H1 (cell line): ENCODE measurements at regions not wholly inside any gene's neighbourhood (a gene's known extent, or its start where the extent isn't known, plus 50 kb on each side); places are given as distances from the start of the nearest gene placed in this dataset.

Source experiments
- CTCF ChIA-PET: fragments of 300-600 bp; sonication (Branson Sonifier 250); formaldehyde crosslinking; loops from one replicate; lab custom pipeline; 2021; ENCODE audit not compliant: partially characterized antibody; lab: Charles Lee
- POLR2A ChIA-PET: fragments of 300-600 bp; sonication (Branson Sonifier 250); formaldehyde crosslinking; loops from one replicate; lab custom pipeline; 2021; ENCODE audit warnings: inconsistent platforms; ENCODE audit not compliant: partially characterized antibody; lab: Charles Lee
- DNase-seq, 2 experiments: peaks; one replicate each; pipeline versions ENCODE4 v3.0.0 to v3.0.0-alpha.2; 2010 to 2022; ENCODE audit warnings: low spot score in 2 of 2, low read depth in 1 of 2, mixed read lengths in 1 of 2
- FAIRE-seq: peaks from 2 replicates; lab custom pipeline; 2011; peaks lifted over from hg19 to GRCh38; lab: Jason Lieb, UNC
- H2AFZ ChIP-seq: 2 replicates; pipeline ENCODE4 v1.8.1; 2012; ENCODE audit warnings: low read length, inconsistent platforms
- H2AK5ac ChIP-seq: 2 replicates; pipeline ENCODE4 v1.6.1; 2013; ENCODE audit warnings: low read depth, low read length
- H2BK120ac ChIP-seq: replicated peaks from 2 replicates; pipeline ENCODE3; 2013; ENCODE audit warnings: low read depth, low read length, inconsistent platforms
- H2BK12ac ChIP-seq: 2 replicates; pipeline ENCODE4 v1.6.1; 2013; ENCODE audit warnings: low read depth, low read length
- H2BK15ac ChIP-seq: 2 replicates; pipeline ENCODE4 v1.6.1; 2013; ENCODE audit warnings: low read length
- H2BK20ac ChIP-seq: 2 replicates; pipeline ENCODE4 v1.6.1; 2013; ENCODE audit warnings: low read length
- H2BK5ac ChIP-seq: 2 replicates; pipeline ENCODE4 v1.6.1; 2013; ENCODE audit warnings: low read depth, low read length
- H3K14ac ChIP-seq: 2 replicates; pipeline ENCODE4 v1.6.1; 2013; ENCODE audit warnings: inconsistent platforms; ENCODE audit not compliant: insufficient read length
- H3K18ac ChIP-seq: 2 replicates; pipeline ENCODE4 v1.6.1; 2013; ENCODE audit warnings: low read length; ENCODE audit errors: extremely low read depth
- H3K23ac ChIP-seq: 2 replicates; pipeline ENCODE4 v1.6.1; 2013; ENCODE audit warnings: inconsistent platforms; ENCODE audit not compliant: insufficient read length
- H3K23me2 ChIP-seq: 2 replicates; pipeline ENCODE4 v1.6.1; 2013; ENCODE audit warnings: low read depth, low read length
- H3K27ac ChIP-seq: 2 replicates; pipeline ENCODE4 v1.6.1; 2011; ENCODE audit warnings: low read depth, low read length, inconsistent platforms
- H3K27me3 ChIP-seq, 4 experiments: replicated peaks in 1 of 4; 1 replicate in 1 of 4; 2 replicates in 3 of 4; pipeline versions ENCODE4 v1.6.1 to v1.8.1; 2011 to 2013; ENCODE audit warnings: low read length in 3 of 4, mild to moderate bottlenecking in 3 of 4, inconsistent platforms in 2 of 4, mixed read lengths in 2 of 4, moderate library complexity in 1 of 4; ENCODE audit not compliant: control insufficient read depth in 3 of 4, insufficient read depth in 3 of 4; ENCODE audit errors: extremely low read depth in 1 of 4
- H3K36me3 ChIP-seq, 4 experiments: 2 replicates each; pipeline versions ENCODE4 v1.6.1 to v1.8.1; 2011 to 2013; ENCODE audit warnings: mild to moderate bottlenecking in 4 of 4, low read length in 3 of 4, moderate library complexity in 2 of 4, control low read depth in 1 of 4, inconsistent platforms in 1 of 4; ENCODE audit not compliant: insufficient read depth in 4 of 4, control insufficient read depth in 2 of 4
- H3K4ac ChIP-seq: replicated peaks from 2 replicates; pipeline ENCODE3; 2013; ENCODE audit warnings: low read length, low read depth, mixed read lengths, inconsistent platforms; ENCODE audit not compliant: insufficient read length
- H3K4me1 ChIP-seq, 4 experiments: replicated peaks in 1 of 4; 1 replicate in 1 of 4; 2 replicates in 3 of 4; pipeline versions ENCODE4 v1.6.1 to v1.8.1; 2011 to 2013; ENCODE audit warnings: low read length in 3 of 4, inconsistent platforms in 2 of 4, mixed read lengths in 1 of 4; ENCODE audit not compliant: insufficient read depth in 4 of 4, control insufficient read depth in 3 of 4
- H3K4me2 ChIP-seq, 2 experiments: 2 replicates each; pipeline versions ENCODE4 v1.6.1 to v1.8.1; 2011 to 2013; ENCODE audit warnings: low read depth in 2 of 2, low read length in 2 of 2, control low read depth in 1 of 2, inconsistent platforms in 1 of 2, mild to moderate bottlenecking in 1 of 2; ENCODE audit not compliant: insufficient read depth in 1 of 2
- H3K4me3 ChIP-seq, 4 experiments: fragments of 200-600, 300-600 bp in 1 of 4; sonication (generic), shearing (Covaris generic), sonication (Bioruptor Twin) in 1 of 4; 2 replicates each; pipeline versions ENCODE4 v1.5.1 to v1.8.1; 2011 to 2016; ENCODE audit warnings: low read length in 4 of 4, low read depth in 3 of 4, control low read depth in 2 of 4, inconsistent platforms in 2 of 4, mild to moderate bottlenecking in 2 of 4, mixed read lengths in 1 of 4, moderate library complexity in 1 of 4; ENCODE audit not compliant: insufficient read depth in 2 of 4; ENCODE audit errors: extremely low read depth in 1 of 4
- H3K56ac ChIP-seq: replicated peaks from 2 replicates; pipeline ENCODE3; 2013; ENCODE audit warnings: low read depth, mild to moderate bottlenecking, mixed read lengths, low read length, inconsistent platforms; ENCODE audit not compliant: insufficient read length
- H3K79me1 ChIP-seq: 2 replicates; pipeline ENCODE4 v1.6.1; 2013; ENCODE audit warnings: low read depth, low read length, control low read depth
- H3K79me2 ChIP-seq, 2 experiments: 2 replicates each; pipeline versions ENCODE4 v1.6.1 to v1.8.1; 2012 to 2013; ENCODE audit warnings: low read length in 2 of 2, mild to moderate bottlenecking in 2 of 2, inconsistent platforms in 1 of 2; ENCODE audit not compliant: insufficient read depth in 2 of 2, control insufficient read depth in 1 of 2
- H3K9ac ChIP-seq, 4 experiments: replicated peaks in 1 of 4; 1 replicate in 1 of 4; 2 replicates in 3 of 4; pipeline versions ENCODE4 v1.6.1 to v1.8.1; 2011 to 2013; ENCODE audit warnings: low read depth in 3 of 4, low read length in 3 of 4, control low read depth in 2 of 4, mild to moderate bottlenecking in 2 of 4, moderate library complexity in 2 of 4, inconsistent platforms in 1 of 4; ENCODE audit errors: extremely low read depth in 1 of 4
- H3K9me3 ChIP-seq, 2 experiments: 2 replicates each; pipeline versions ENCODE4 v1.6.1 to v1.8.1; 2012 to 2013; ENCODE audit warnings: mild to moderate bottlenecking in 2 of 2, moderate library complexity in 2 of 2, control low read depth in 1 of 2, inconsistent platforms in 1 of 2, low read depth in 1 of 2, low read length in 1 of 2, mixed read lengths in 1 of 2; ENCODE audit not compliant: insufficient read depth in 2 of 2
- H4K20me1 ChIP-seq, 2 experiments: replicated peaks in 1 of 2; 2 replicates each; pipeline versions ENCODE3 to v1.8.1; 2011 to 2013; ENCODE audit warnings: inconsistent platforms in 2 of 2, low read length in 2 of 2, mild to moderate bottlenecking in 1 of 2; ENCODE audit not compliant: insufficient read depth in 2 of 2, control insufficient read depth in 1 of 2
- H4K5ac ChIP-seq: 2 replicates; pipeline ENCODE4 v1.6.1; 2013; ENCODE audit warnings: low read length, low read depth, mixed read lengths, inconsistent platforms; ENCODE audit not compliant: insufficient read length
- H4K8ac ChIP-seq: 2 replicates; pipeline ENCODE4 v1.8.0; 2013; ENCODE audit warnings: mild to moderate bottlenecking, moderate library complexity, low read length, inconsistent platforms; ENCODE audit not compliant: insufficient read depth; ENCODE audit errors: extremely low read depth
- H4K91ac ChIP-seq: replicated peaks from 2 replicates; pipeline ENCODE3; 2013; ENCODE audit warnings: low read length, mixed read lengths, inconsistent platforms; ENCODE audit not compliant: insufficient read length
- ATF3 ChIP-seq: IDR thresholded peaks from 2 replicates; pipeline ENCODE4 v1.6.1; 2011; ENCODE audit warnings: low read depth, mild to moderate bottlenecking, low read length; ENCODE audit not compliant: insufficient read depth
- BCL11A ChIP-seq, 2 experiments: IDR thresholded peaks; one replicate each; pipeline ENCODE4 v1.6.1; 2011; ENCODE audit warnings: low read depth in 2 of 2, low read length in 2 of 2, mild to moderate bottlenecking in 2 of 2
- CHD1 ChIP-seq: IDR thresholded peaks from 2 replicates; pipeline ENCODE4 v1.6.1; 2012; ENCODE audit warnings: low read depth, low read length, improper control_type of control experiment
- CHD2 ChIP-seq: IDR thresholded peaks from 2 replicates; pipeline ENCODE4 v1.6.1; 2012; ENCODE audit warnings: low read length, improper control_type of control experiment
- CREB1 ChIP-seq: IDR thresholded peaks from 2 replicates; pipeline ENCODE4 v1.6.1; 2012; ENCODE audit warnings: inconsistent platforms
- EZH2 ChIP-seq: fragments of 200-600 bp; sonication (generic); IDR thresholded peaks from 2 replicates; pipeline ENCODE4 v1.7.1; 2012; ENCODE audit warnings: low read depth, mild to moderate bottlenecking, moderate library complexity, low read length, inconsistent platforms; ENCODE audit not compliant: severe bottlenecking
- HDAC6 ChIP-seq: IDR thresholded peaks from one replicate; pipeline ENCODE4 v1.7.1; 2012; ENCODE audit warnings: low read depth, mild to moderate bottlenecking, inconsistent platforms, low read length, moderate library complexity
- KDM4A ChIP-seq: IDR thresholded peaks from one replicate; pipeline ENCODE4 v1.7.1; 2012; ENCODE audit warnings: low read depth, mild to moderate bottlenecking, moderate library complexity, low read length, inconsistent platforms; ENCODE audit not compliant: severe bottlenecking
- MAFK ChIP-seq: IDR thresholded peaks from 2 replicates; pipeline ENCODE4 v1.6.1; 2012; ENCODE audit warnings: low read depth, mild to moderate bottlenecking, improper control_type of control experiment, low read length
- NANOG ChIP-seq: IDR thresholded peaks from 2 replicates; pipeline ENCODE4 v1.6.1; 2011; ENCODE audit warnings: low read length, low read depth, mild to moderate bottlenecking, inconsistent platforms; ENCODE audit not compliant: insufficient read depth, poor library complexity, severe bottlenecking
- RXRA ChIP-seq: IDR thresholded peaks from 2 replicates; pipeline ENCODE4 v1.6.1; 2011; ENCODE audit warnings: low read depth, mild to moderate bottlenecking, low read length, moderate library complexity; ENCODE audit not compliant: insufficient read depth
- YY1 ChIP-seq: IDR thresholded peaks from 2 replicates; pipeline ENCODE4 v1.6.1; 2011; ENCODE audit warnings: low read depth, mild to moderate bottlenecking, low read length

GRCh38 chr7:142314281-142314680, 56.4 kb upstream of the PRSS58 start:
- H4K5ac ChIP-seq: no peak overlapping the region
- no peak overlapping the region for H2BK120ac ChIP-seq
- FAIRE-seq (no peak), DNase-seq (no peak)
- no peak overlapping the region for H2BK15ac ChIP-seq
- H2AK5ac ChIP-seq: no peak overlapping the region
- H3K14ac ChIP-seq: no peak overlapping the region
- H3K79me2 ChIP-seq: no peaks in the 10 kb centered on the region
- no peak overlapping the region for H3K9ac ChIP-seq
- H2AFZ ChIP-seq: no peak overlapping the region
- H3K23ac ChIP-seq: no peak overlapping the region
- no peak overlapping the region for H3K4me3 ChIP-seq
- no peak overlapping the region for H4K91ac ChIP-seq
- ChIA-PET CTCF (interaction anchor here (0.6 to 12.4 kb wide), 10 partner anchors 10 to 338 kb away, joined by 3 to 302 read pairs (median 7); no protein-coding TSS in a partner anchor), POLR2A (interaction anchor here (0.5 kb wide), 1 partner anchor 452 kb away, joined by 3 read pairs; no protein-coding TSS in a partner anchor)
- H2BK20ac ChIP-seq: no peak overlapping the region
- no peaks in the 10 kb centered on the region for H3K79me1 ChIP-seq
- no peak overlapping the region for H3K4me2 ChIP-seq
- no peak overlapping the region for H3K56ac ChIP-seq
- no peak overlapping the region for H4K8ac ChIP-seq
- H3K36me3 ChIP-seq: no peaks in the 10 kb centered on the region
- no peaks in the 10 kb centered on the region for H3K23me2 ChIP-seq
- H2BK5ac ChIP-seq: no peak overlapping the region
- H3K18ac ChIP-seq: no peak overlapping the region
- H4K20me1 ChIP-seq: no peaks in the 10 kb centered on the region
- no peak overlapping the region for H3K27ac ChIP-seq
- H3K27me3 ChIP-seq: peaks cover 0 to 1% (median 0%) of the 10 kb centered on the region in 4 experiments; a peak in 1 of 7 replicates
- no peaks in the 10 kb centered on the region for H3K9me3 ChIP-seq
- no peak overlapping the region for H3K4ac ChIP-seq
- no peaks in the 10 kb centered on the region for H3K4me1 ChIP-seq
- TF ChIP-seq YY1: no peak
- TF ChIP-seq ATF3: no peak
- no peak for TF ChIP-seq KDM4A
- TF ChIP-seq CHD2: no peak
- no peak for TF ChIP-seq EZH2
- no peak for TF ChIP-seq CREB1
- no peak for TF ChIP-seq MAFK
- TF ChIP-seq NANOG: no peak
- no peak for TF ChIP-seq BCL11A (IDR thresholded peaks at IDR 0.05; ENCODE audit: low read depth in 2 of 2, low read length in 2 of 2)
- TF ChIP-seq CHD1: no peak
- TF ChIP-seq RXRA: no peak
- TF ChIP-seq HDAC6: no peak
- no peak overlapping the region for H2BK12ac ChIP-seq
